ENCODE measurements at regions not wholly inside any gene's neighbourhood (a gene's known extent, or its start where the extent isn't known, plus 50 kb on each side); places are given as distances from the start of the nearest gene placed in this dataset.

DNA sequence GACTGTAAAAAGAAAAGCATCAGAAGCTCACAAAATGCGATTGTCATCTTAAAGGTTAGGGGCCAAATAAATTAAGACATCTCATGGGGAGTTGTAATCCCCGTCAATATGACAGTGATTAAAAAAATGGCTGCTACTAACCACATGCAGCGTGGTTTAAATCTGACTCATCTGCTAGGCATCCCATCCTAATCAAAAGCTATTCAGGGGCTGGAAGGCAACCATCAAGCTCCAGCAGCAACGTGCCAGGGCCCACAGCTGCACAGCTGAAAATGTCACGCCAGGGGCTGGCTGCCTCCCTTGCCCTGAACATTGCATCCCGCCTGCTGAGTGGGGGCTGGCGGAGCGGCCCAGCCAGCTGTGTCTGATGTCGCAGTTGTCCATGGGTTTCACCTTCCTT lies 66.3 kb upstream of the FRMD4A start:
- TF ChIP-seq PPARA (CRISPR knock-in tag; IDR thresholded peaks at IDR 0.05; ENCODE audit: borderline replicate concordance) (no peak), CSRNP3 (CRISPR knock-in tag; IDR thresholded peaks at IDR 0.05) (no peak), TOX (CRISPR knock-in tag; IDR thresholded peaks at IDR 0.05; ENCODE audit: borderline replicate concordance) (no peak), ZC3H10 (CRISPR knock-in tag; IDR thresholded peaks at IDR 0.05) (no peak), ZFP3 (CRISPR knock-in tag; IDR thresholded peaks at IDR 0.05) (0 out of 2 replicates have a peak, but pooled peaks have one; percentile 49), SNAI2 (CRISPR knock-in tag; IDR thresholded peaks at IDR 0.05) (no peak), OSR1 (CRISPR knock-in tag; IDR thresholded peaks at IDR 0.05) (no peak), POU6F1 (CRISPR knock-in tag; IDR thresholded peaks at IDR 0.05; ENCODE audit: borderline replicate concordance, low read depth) (no peak), ZNF565 (CRISPR knock-in tag; conservative IDR thresholded peaks at IDR 0.05; ENCODE audit: low read depth) (no peak), ISL1 (CRISPR knock-in tag; IDR thresholded peaks at IDR 0.05) (peak; percentile 61), CREB5 (CRISPR knock-in tag; IDR thresholded peaks at IDR 0.05; ENCODE audit: low read depth) (no peak), GLIS3 (CRISPR knock-in tag; IDR thresholded peaks at IDR 0.05) (0 out of 2 replicates have a peak, but pooled peaks have one; percentile 22)
- peak; percentile 95 for ATAC-seq

DNA sequence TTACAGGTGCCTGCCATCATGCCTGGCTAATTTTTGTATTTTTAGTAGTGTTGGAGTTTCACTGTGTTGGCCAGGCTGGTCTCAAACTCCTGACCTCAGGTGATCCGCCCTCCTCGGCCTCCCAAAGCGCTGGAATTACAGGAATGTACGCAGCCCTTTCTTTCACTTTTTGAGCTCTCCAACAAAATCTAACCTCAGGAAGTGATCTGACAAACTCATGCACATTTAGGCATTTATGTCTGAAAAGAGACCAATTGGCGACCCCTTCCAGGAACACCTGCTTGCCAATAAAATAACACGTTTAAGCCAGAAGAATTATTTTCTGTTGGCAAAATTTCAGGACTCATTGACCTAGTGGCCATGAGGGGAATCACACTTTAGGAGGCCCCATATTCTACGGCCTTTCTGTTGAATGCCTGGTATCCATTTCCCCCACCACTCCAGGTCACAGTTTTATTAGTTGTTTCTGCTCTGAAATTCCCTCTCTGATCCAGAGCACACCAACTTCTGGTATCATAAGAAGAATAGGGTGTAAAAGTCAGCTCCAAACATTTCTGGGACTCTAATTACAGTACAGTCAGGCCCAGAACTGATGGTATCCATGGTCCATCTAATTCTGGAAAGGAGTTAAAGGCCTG lies 65.8 kb upstream of the FRMD4A start:
- TF ChIP-seq PPARA (CRISPR knock-in tag; IDR thresholded peaks at IDR 0.05; ENCODE audit: borderline replicate concordance), result no peak
- ATAC-seq, result peak; percentile 72

DNA sequence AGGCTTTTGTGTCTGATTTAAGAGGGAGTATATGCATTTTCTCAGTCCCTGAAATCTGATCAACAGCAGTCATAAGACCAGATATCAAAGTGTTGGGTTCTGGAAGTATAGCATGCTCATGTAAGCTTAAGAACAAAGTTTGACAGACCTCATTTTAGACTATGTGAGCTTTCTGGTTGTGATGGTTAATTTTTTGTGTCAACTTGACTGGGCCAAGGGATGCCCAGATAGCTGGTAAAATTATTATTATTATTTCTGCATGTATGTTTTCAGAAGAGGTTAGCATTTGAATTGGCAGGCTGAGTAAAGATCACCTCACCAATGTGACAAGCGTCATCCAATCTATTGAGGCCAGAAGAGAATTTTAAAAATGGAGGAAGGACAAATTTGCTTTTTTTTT lies 63.5 kb upstream of the FRMD4A start:
- TF ChIP-seq GLIS3 (CRISPR knock-in tag; IDR thresholded peaks at IDR 0.05) (no peak), ZNF70 (CRISPR knock-in tag; IDR thresholded peaks at IDR 0.05) (no peak), CSDC2 (CRISPR knock-in tag; IDR thresholded peaks at IDR 0.05) (no peak)
- ATAC-seq, result no peak

GRCh38 chr10:14391342-14391741 lies 60.6 kb upstream of the FRMD4A start:
- no peak for ATAC-seq
- no peak for TF ChIP-seq ZFP30 (CRISPR knock-in tag; IDR thresholded peaks at IDR 0.05)
- TF ChIP-seq, protein P1, sequence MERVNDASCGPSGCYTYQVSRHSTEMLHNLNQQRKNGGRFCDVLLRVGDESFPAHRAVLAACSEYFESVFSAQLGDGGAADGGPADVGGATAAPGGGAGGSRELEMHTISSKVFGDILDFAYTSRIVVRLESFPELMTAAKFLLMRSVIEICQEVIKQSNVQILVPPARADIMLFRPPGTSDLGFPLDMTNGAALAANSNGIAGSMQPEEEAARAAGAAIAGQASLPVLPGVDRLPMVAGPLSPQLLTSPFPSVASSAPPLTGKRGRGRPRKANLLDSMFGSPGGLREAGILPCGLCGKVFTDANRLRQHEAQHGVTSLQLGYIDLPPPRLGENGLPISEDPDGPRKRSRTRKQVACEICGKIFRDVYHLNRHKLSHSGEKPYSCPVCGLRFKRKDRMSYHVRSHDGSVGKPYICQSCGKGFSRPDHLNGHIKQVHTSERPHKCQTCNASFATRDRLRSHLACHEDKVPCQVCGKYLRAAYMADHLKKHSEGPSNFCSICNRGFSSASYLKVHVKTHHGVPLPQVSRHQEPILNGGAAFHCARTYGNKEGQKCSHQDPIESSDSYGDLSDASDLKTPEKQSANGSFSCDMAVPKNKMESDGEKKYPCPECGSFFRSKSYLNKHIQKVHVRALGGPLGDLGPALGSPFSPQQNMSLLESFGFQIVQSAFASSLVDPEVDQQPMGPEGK (CRISPR knock-in tag; IDR thresholded peaks at IDR 0.05; ENCODE audit: borderline replicate concordance), result no peak
- TF ChIP-seq ZFP3 (CRISPR knock-in tag; IDR thresholded peaks at IDR 0.05), result no peak
- TF ChIP-seq OSR1 (CRISPR knock-in tag; IDR thresholded peaks at IDR 0.05), result no peak
- no peak for TF ChIP-seq BACH2 (CRISPR knock-in tag; IDR thresholded peaks at IDR 0.05; ENCODE audit: borderline replicate concordance)
- TF ChIP-seq SNAI2 (CRISPR knock-in tag; IDR thresholded peaks at IDR 0.05), result no peak
- no peak for TF ChIP-seq ESRRG (CRISPR knock-in tag; IDR thresholded peaks at IDR 0.05)
- TF ChIP-seq CSDC2 (CRISPR knock-in tag; IDR thresholded peaks at IDR 0.05), result no peak
- no peak for TF ChIP-seq ZNF70 (CRISPR knock-in tag; IDR thresholded peaks at IDR 0.05)
- TF ChIP-seq ISL1 (CRISPR knock-in tag; IDR thresholded peaks at IDR 0.05), result no peak
- no peak for TF ChIP-seq TOX (CRISPR knock-in tag; IDR thresholded peaks at IDR 0.05; ENCODE audit: borderline replicate concordance)
- TF ChIP-seq GLIS3 (CRISPR knock-in tag; IDR thresholded peaks at IDR 0.05), result no peak
- TF ChIP-seq, protein P2, sequence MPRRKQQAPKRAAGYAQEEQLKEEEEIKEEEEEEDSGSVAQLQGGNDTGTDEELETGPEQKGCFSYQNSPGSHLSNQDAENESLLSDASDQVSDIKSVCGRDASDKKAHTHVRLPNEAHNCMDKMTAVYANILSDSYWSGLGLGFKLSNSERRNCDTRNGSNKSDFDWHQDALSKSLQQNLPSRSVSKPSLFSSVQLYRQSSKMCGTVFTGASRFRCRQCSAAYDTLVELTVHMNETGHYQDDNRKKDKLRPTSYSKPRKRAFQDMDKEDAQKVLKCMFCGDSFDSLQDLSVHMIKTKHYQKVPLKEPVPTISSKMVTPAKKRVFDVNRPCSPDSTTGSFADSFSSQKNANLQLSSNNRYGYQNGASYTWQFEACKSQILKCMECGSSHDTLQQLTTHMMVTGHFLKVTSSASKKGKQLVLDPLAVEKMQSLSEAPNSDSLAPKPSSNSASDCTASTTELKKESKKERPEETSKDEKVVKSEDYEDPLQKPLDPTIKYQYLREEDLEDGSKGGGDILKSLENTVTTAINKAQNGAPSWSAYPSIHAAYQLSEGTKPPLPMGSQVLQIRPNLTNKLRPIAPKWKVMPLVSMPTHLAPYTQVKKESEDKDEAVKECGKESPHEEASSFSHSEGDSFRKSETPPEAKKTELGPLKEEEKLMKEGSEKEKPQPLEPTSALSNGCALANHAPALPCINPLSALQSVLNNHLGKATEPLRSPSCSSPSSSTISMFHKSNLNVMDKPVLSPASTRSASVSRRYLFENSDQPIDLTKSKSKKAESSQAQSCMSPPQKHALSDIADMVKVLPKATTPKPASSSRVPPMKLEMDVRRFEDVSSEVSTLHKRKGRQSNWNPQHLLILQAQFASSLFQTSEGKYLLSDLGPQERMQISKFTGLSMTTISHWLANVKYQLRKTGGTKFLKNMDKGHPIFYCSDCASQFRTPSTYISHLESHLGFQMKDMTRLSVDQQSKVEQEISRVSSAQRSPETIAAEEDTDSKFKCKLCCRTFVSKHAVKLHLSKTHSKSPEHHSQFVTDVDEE (CRISPR knock-in tag; IDR thresholded peaks at IDR 0.05), result no peak

Measured in SK-N-SH treated with all-trans-retinoic acid at 6 μM for 48 hours (cell line).